ENCODE measurements at regions not wholly inside any gene's neighbourhood (a gene's known extent, or its start where the extent isn't known, plus 50 kb on each side); places are given as distances from the start of the nearest gene placed in this dataset.

- intact Hi-C loops (cut with DNase I) = no loop called here
- no peaks in the 10 kb centered on the region for H3K36me3 ChIP-seq
- peaks cover 7% of the 10 kb centered on the region for H3K4me1 ChIP-seq (ENCODE audit: insufficient read depth)
- no peak for DNase-seq
- 88 to 94% (median 93%) methylated on average over 3 of the region's 3 CpGs for WGBS, 3 donors
- no peak overlapping the region for H3K4me3 ChIP-seq
- H3K27me3 ChIP-seq = no peaks in the 10 kb centered on the region
- no peak overlapping the region for H3K27ac ChIP-seq
- no peak for TF ChIP-seq CTCF (IDR thresholded peaks at IDR 0.05)
- no peak for TF ChIP-seq POLR2A (IDR thresholded peaks at IDR 0.05)
- TF ChIP-seq EP300 (IDR thresholded peaks at IDR 0.05) = no peak
- H3K9me3 ChIP-seq = no peaks in the 10 kb centered on the region
These were observed 1557.3 kb upstream of the FLRT2 start for GRCh38 chr14:83972631-83973030.

GRCh38 chr14:83974647-83975163 lies 1555.2 kb upstream of the FLRT2 start:
- H3K27ac ChIP-seq = no peak overlapping the region
- no peaks in the 10 kb centered on the region for H3K36me3 ChIP-seq
- intact Hi-C loops (cut with DNase I) = no loop called here
- peaks cover 7% of the 10 kb centered on the region for H3K4me1 ChIP-seq (ENCODE audit: insufficient read depth)
- no peak overlapping the region for H3K4me3 ChIP-seq
- no peak for DNase-seq
- H3K9me3 ChIP-seq = no peaks in the 10 kb centered on the region
- H3K27me3 ChIP-seq = no peaks in the 10 kb centered on the region
- TF ChIP-seq EP300 (IDR thresholded peaks at IDR 0.05) (no peak), CTCF (IDR thresholded peaks at IDR 0.05) (no peak)
- 88 to 93% (median 90%) methylated on average over 5 of the region's 5 CpGs for WGBS, 3 donors

- no peak for DNase-seq
- 13 to 28% (median 20%) methylated on average over 2 of the region's 2 CpGs for WGBS, 3 donors
- Histone ChIP-seq H3K27ac (no peak overlapping the region), H3K27me3 (no peaks in the 10 kb centered on the region), H3K4me3 (no peak overlapping the region), H3K9me3 (no peaks in the 10 kb centered on the region), H3K36me3 (no peaks in the 10 kb centered on the region), H3K4me1 (ENCODE audit: insufficient read depth) (peaks cover 5% of the 10 kb centered on the region)
- TF ChIP-seq POLR2A (IDR thresholded peaks at IDR 0.05) (no peak), EP300 (IDR thresholded peaks at IDR 0.05) (no peak), CTCF (IDR thresholded peaks at IDR 0.05) (no peak)
- intact Hi-C loops (cut with DNase I) = no loop called here
These were observed 1554.5 kb upstream of the FLRT2 start for GRCh38 chr14:83975435-83975834.

- 5 to 13% (median 6%) methylated on average over 7 of the region's 7 CpGs for WGBS, 3 donors
- intact Hi-C loops (cut with DNase I) = no loop called here
These were observed 1553.8 kb upstream of the FLRT2 start for GRCh38 chr14:83975841-83976770.

More at GRCh38 chr14:83975841-83976770, 1553.8 kb upstream of the FLRT2 start:
- no peak for TF ChIP-seq POLR2A (IDR thresholded peaks at IDR 0.05)
- TF ChIP-seq CTCF (IDR thresholded peaks at IDR 0.05) = no peak
- TF ChIP-seq EP300 (IDR thresholded peaks at IDR 0.05) = no peak
- no peak overlapping the region for H3K27ac ChIP-seq
- H3K4me3 ChIP-seq = no peak overlapping the region
- peaks cover 5% of the 10 kb centered on the region for H3K4me1 ChIP-seq (ENCODE audit: insufficient read depth)
- H3K9me3 ChIP-seq = no peaks in the 10 kb centered on the region
- no peak for DNase-seq
- no peaks in the 10 kb centered on the region for H3K36me3 ChIP-seq
- no peaks in the 10 kb centered on the region for H3K27me3 ChIP-seq

All from ovary (tissue), 7 donors.